HG03558 (cell line): ENCODE measurements at regions not wholly inside any gene's neighbourhood (a gene's known extent, or its start where the extent isn't known, plus 50 kb on each side); places are given as distances from the start of the nearest gene placed in this dataset.
"Not testable (repeated sequence)": the region's sequence is repeated elsewhere in the genome, so short reads cannot be mapped to it uniquely, and the experiment has no call there.

Source experiments
- ATAC-seq: cut with Tn5 transposase; IDR thresholded peaks from one replicate; pipeline ENCODE4 v1.9.1; 2021; ENCODE audit warnings: moderate number of reproducible peaks; ENCODE audit not compliant: unreplicated experiment; ENCODE audit errors: extremely low read depth

GRCh38 chr18:55737266-55737665 is 149.3 kb upstream of the TCF4 start:
- ATAC-seq: no peak

DNA sequence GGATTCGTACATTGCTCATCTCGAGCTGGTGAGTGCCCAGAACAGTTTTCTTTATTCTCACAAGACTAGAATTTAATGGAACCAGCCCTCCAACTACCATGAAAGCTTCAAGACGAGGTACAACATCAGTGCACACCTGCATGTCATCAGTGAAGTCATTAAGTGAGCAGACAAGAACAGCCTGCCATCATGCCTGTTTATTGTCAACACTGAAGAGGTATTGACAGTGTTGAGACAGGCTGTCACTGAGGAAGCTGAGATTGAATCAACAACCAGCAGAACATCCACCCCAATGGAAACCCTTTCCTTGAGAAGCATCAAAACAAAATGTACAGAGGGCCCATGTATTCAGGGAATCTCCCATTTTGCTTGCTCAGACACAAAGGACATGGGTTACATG is 148.0 kb upstream of the TCF4 start:
- ATAC-seq: no peak

- no peak for ATAC-seq
Measured at GRCh38 chr18:55735199-55735855, 147.3 kb upstream of the TCF4 start.

DNA sequence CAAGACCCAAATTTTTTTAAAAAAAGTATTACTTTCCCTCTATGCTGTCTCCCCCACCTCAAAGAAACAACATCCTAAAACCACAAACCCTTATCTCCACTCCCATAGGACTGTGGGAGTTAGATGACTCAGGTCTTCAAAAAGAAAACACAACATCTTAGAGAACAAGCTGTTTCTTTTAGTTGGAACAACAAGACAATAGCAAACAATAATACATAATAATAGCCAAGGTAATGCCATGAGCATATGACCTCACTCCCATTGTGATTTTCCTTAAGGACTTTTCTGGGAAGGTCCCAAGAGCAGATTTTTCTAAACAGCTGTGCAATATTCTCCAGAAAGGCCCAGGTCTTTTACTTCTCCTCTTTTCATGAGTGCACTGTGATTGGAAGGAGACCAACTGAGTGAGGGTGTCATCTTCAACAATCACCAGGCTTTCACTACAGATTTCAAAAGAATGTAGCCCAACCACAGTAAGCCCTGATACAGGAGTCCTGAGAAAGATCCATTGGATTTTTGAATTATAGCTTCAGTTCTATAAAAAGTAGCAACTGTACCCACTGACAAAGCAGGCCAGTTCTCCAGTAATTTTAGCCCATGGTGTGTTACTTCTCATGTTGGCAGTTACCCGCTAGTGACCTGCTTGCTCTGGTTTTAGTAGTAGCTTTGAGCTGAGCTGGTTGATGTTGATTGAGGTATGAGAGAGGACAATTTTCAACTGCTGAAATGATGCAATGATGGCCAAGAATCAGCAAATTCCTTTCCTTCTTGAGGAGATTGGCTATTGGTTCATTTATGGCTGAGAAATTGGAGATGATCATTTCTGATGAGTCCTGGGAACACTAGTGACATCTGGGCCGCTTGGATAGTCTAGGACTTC is 144.5 kb upstream of the TCF4 start:
- ATAC-seq: no peak

GRCh38 chr18:55731594-55732042 is 143.6 kb upstream of the TCF4 start:
- ATAC-seq: no peak

- not testable (repeated sequence) for ATAC-seq
Measured at GRCh38 chr18:55721006-55721405, 133.0 kb upstream of the TCF4 start.

- no peak for ATAC-seq
Measured at GRCh38 chr18:55713707-55714106, 125.7 kb upstream of the TCF4 start.

- ATAC-seq: no peak
Measured at GRCh38 chr18:55706898-55707297, 118.9 kb upstream of the TCF4 start.

DNA sequence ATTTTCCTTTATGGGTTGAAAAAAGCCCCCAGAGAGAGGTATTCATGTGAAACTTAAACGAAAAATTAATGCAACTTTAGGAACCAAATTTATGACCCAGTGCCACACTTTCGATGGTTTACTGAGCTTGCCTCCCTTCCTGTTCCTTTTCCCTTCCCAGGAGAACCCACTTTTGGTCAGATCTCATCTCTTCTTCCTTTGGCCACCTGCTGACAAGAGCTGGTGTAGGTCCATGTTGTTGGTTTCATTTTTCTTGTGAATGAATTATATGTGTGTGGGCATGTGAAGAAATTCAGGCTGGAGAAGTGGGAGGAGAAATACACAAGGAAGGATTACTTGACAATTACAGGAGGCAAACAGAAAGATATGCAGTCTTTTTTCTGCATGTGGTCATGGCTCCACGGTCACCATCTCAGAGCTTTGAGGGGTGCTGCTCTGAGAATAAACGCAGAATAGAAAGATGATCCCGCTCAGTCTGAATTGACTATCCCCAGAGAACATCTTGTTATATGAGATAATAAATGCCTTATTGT is 111.3 kb upstream of the TCF4 start:
- ATAC-seq: no peak

- no peak for ATAC-seq
Measured at GRCh38 chr18:55696811-55697210, 108.8 kb upstream of the TCF4 start.

GRCh38 chr18:55695091-55695490 is 107.1 kb upstream of the TCF4 start:
- no peak for ATAC-seq

GRCh38 chr18:55694291-55694690 is 106.3 kb upstream of the TCF4 start:
- no peak for ATAC-seq

DNA sequence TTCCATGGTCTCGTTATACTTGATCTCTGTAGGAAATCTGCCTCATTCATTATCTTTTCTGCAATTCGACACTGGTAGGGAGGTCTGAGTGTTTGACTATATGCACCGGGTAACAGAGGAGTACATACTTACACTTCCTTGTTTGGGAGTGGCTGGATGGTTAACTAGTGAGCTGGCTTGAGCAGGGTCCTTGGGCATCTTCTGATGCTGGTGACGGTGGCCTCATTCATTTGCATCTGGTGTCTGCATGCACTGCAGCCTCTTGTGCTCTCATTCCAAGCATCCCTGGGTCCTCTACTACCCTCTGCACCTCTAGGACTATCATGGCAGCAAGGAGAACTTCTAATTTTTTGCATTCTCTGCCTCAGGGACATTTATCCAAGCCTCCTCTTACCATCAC is 100.0 kb upstream of the TCF4 start:
- ATAC-seq: no peak

GRCh38 chr18:55687106-55687505 is 99.1 kb upstream of the TCF4 start:
- no peak for ATAC-seq

GRCh38 chr18:55685638-55686037 is 97.6 kb upstream of the TCF4 start:
- no peak for ATAC-seq

GRCh38 chr18:55672574-55673361 is 84.8 kb upstream of the TCF4 start:
- ATAC-seq: no peak

- ATAC-seq: no peak
Measured at GRCh38 chr18:55665506-55665905, 77.5 kb upstream of the TCF4 start.

GRCh38 chr18:55664758-55665400 is 76.9 kb upstream of the TCF4 start:
- ATAC-seq: not testable (repeated sequence)

GRCh38 chr18:55663891-55664290 is 75.9 kb upstream of the TCF4 start:
- no peak for ATAC-seq

- ATAC-seq: no peak
Measured at GRCh38 chr18:55658598-55658997, 70.6 kb upstream of the TCF4 start.
